ENCODE measurements at regions not wholly inside any gene's neighbourhood (a gene's known extent, or its start where the extent isn't known, plus 50 kb on each side); places are given as distances from the start of the nearest gene placed in this dataset.

- TF ChIP-seq, protein P1, sequence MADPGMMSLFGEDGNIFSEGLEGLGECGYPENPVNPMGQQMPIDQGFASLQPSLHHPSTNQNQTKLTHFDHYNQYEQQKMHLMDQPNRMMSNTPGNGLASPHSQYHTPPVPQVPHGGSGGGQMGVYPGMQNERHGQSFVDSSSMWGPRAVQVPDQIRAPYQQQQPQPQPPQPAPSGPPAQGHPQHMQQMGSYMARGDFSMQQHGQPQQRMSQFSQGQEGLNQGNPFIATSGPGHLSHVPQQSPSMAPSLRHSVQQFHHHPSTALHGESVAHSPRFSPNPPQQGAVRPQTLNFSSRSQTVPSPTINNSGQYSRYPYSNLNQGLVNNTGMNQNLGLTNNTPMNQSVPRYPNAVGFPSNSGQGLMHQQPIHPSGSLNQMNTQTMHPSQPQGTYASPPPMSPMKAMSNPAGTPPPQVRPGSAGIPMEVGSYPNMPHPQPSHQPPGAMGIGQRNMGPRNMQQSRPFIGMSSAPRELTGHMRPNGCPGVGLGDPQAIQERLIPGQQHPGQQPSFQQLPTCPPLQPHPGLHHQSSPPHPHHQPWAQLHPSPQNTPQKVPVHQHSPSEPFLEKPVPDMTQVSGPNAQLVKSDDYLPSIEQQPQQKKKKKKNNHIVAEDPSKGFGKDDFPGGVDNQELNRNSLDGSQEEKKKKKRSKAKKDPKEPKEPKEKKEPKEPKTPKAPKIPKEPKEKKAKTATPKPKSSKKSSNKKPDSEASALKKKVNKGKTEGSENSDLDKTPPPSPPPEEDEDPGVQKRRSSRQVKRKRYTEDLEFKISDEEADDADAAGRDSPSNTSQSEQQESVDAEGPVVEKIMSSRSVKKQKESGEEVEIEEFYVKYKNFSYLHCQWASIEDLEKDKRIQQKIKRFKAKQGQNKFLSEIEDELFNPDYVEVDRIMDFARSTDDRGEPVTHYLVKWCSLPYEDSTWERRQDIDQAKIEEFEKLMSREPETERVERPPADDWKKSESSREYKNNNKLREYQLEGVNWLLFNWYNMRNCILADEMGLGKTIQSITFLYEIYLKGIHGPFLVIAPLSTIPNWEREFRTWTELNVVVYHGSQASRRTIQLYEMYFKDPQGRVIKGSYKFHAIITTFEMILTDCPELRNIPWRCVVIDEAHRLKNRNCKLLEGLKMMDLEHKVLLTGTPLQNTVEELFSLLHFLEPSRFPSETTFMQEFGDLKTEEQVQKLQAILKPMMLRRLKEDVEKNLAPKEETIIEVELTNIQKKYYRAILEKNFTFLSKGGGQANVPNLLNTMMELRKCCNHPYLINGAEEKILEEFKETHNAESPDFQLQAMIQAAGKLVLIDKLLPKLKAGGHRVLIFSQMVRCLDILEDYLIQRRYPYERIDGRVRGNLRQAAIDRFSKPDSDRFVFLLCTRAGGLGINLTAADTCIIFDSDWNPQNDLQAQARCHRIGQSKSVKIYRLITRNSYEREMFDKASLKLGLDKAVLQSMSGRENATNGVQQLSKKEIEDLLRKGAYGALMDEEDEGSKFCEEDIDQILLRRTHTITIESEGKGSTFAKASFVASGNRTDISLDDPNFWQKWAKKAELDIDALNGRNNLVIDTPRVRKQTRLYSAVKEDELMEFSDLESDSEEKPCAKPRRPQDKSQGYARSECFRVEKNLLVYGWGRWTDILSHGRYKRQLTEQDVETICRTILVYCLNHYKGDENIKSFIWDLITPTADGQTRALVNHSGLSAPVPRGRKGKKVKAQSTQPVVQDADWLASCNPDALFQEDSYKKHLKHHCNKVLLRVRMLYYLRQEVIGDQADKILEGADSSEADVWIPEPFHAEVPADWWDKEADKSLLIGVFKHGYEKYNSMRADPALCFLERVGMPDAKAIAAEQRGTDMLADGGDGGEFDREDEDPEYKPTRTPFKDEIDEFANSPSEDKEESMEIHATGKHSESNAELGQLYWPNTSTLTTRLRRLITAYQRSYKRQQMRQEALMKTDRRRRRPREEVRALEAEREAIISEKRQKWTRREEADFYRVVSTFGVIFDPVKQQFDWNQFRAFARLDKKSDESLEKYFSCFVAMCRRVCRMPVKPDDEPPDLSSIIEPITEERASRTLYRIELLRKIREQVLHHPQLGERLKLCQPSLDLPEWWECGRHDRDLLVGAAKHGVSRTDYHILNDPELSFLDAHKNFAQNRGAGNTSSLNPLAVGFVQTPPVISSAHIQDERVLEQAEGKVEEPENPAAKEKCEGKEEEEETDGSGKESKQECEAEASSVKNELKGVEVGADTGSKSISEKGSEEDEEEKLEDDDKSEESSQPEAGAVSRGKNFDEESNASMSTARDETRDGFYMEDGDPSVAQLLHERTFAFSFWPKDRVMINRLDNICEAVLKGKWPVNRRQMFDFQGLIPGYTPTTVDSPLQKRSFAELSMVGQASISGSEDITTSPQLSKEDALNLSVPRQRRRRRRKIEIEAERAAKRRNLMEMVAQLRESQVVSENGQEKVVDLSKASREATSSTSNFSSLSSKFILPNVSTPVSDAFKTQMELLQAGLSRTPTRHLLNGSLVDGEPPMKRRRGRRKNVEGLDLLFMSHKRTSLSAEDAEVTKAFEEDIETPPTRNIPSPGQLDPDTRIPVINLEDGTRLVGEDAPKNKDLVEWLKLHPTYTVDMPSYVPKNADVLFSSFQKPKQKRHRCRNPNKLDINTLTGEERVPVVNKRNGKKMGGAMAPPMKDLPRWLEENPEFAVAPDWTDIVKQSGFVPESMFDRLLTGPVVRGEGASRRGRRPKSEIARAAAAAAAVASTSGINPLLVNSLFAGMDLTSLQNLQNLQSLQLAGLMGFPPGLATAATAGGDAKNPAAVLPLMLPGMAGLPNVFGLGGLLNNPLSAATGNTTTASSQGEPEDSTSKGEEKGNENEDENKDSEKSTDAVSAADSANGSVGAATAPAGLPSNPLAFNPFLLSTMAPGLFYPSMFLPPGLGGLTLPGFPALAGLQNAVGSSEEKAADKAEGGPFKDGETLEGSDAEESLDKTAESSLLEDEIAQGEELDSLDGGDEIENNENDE (IDR thresholded peaks at IDR 0.05; ENCODE audit: insufficient replicate concordance, low read length), result no peak
- TF ChIP-seq CREB1 (IDR thresholded peaks at IDR 0.05), result no peak
- TF ChIP-seq SIN3A (conservative IDR thresholded peaks at IDR 0.05 in 1 of 2, IDR thresholded peaks at IDR 0.05 in 1 of 2; ENCODE audit: low read depth in 1 of 2, low read length in 2 of 2), result no peak
These were observed 282.8 kb downstream of the CDH26 start (continued) for GRCh38 chr20:60240986-60241385.

Data from H1 (cell line).